EL (cell line): ENCODE measurements at regions not wholly inside any gene's neighbourhood (a gene's known extent, or its start where the extent isn't known, plus 50 kb on each side); places are given as distances from the start of the nearest gene placed in this dataset.
"Not testable (repeated sequence)": the region's sequence is repeated elsewhere in the genome, so short reads cannot be mapped to it uniquely, and the experiment has no call there.

Source experiments
- DNase-seq: peaks from one replicate; pipeline ENCODE4 v3.0.0-alpha.2; 2016

- DNase-seq, result no peak
These were observed 1336.7 kb upstream of the CITED2 start for GRCh38 chr6:140711019-140711613.

GRCh38 chr6:140708441-140708840 is 1334.0 kb upstream of the CITED2 start:
- no peak for DNase-seq

- not testable (repeated sequence) for DNase-seq
These were observed 1329.6 kb upstream of the CITED2 start for GRCh38 chr6:140704008-140704407.

- no peak for DNase-seq
These were observed 1323.1 kb upstream of the CITED2 start for GRCh38 chr6:140697585-140697984.

- no peak for DNase-seq
These were observed 1310.5 kb upstream of the CITED2 start for GRCh38 chr6:140684776-140685550.

GRCh38 chr6:140677781-140678528 is 1303.5 kb upstream of the CITED2 start:
- DNase-seq, result no peak

- DNase-seq, result no peak
These were observed 1297.5 kb upstream of the CITED2 start for GRCh38 chr6:140671926-140672325.

- no peak for DNase-seq
These were observed 1295.6 kb upstream of the CITED2 start for GRCh38 chr6:140670021-140670420.

- DNase-seq, result peak; percentile 24
These were observed 1294.9 kb upstream of the CITED2 start for GRCh38 chr6:140669321-140669720.

- no peak for DNase-seq
These were observed 1289.3 kb upstream of the CITED2 start for GRCh38 chr6:140663772-140664171.

- DNase-seq, result no peak
These were observed 1288.6 kb upstream of the CITED2 start for GRCh38 chr6:140663094-140663493.

GRCh38 chr6:140661691-140662090 is 1287.2 kb upstream of the CITED2 start:
- DNase-seq, result peak; percentile 66

GRCh38 chr6:140660295-140660694 is 1285.8 kb upstream of the CITED2 start:
- DNase-seq, result peak; percentile 28

GRCh38 chr6:140653972-140654371 is 1279.5 kb upstream of the CITED2 start:
- no peak for DNase-seq

GRCh38 chr6:140653506-140653905 is 1279.1 kb upstream of the CITED2 start:
- DNase-seq, result no peak

- not testable (repeated sequence) for DNase-seq
These were observed 1275.1 kb upstream of the CITED2 start for GRCh38 chr6:140649502-140649901.

- not testable (repeated sequence) for DNase-seq
These were observed 1272.9 kb upstream of the CITED2 start for GRCh38 chr6:140647322-140647721.

GRCh38 chr6:140644017-140644416 is 1269.6 kb upstream of the CITED2 start:
- no peak for DNase-seq

GRCh38 chr6:140641412-140641811 is 1267.0 kb upstream of the CITED2 start:
- no peak for DNase-seq

GRCh38 chr6:140636908-140637402 is 1262.5 kb upstream of the CITED2 start:
- DNase-seq, result no peak

GRCh38 chr6:140636271-140636907 is 1261.9 kb upstream of the CITED2 start:
- DNase-seq, result no peak

GRCh38 chr6:140627002-140627401 is 1252.6 kb upstream of the CITED2 start:
- no peak for DNase-seq

GRCh38 chr6:140623498-140623897 is 1249.0 kb upstream of the CITED2 start:
- peak; percentile 77 for DNase-seq
